ENCODE measurements at regions not wholly inside any gene's neighbourhood (a gene's known extent, or its start where the extent isn't known, plus 50 kb on each side); places are given as distances from the start of the nearest gene placed in this dataset.

DNA sequence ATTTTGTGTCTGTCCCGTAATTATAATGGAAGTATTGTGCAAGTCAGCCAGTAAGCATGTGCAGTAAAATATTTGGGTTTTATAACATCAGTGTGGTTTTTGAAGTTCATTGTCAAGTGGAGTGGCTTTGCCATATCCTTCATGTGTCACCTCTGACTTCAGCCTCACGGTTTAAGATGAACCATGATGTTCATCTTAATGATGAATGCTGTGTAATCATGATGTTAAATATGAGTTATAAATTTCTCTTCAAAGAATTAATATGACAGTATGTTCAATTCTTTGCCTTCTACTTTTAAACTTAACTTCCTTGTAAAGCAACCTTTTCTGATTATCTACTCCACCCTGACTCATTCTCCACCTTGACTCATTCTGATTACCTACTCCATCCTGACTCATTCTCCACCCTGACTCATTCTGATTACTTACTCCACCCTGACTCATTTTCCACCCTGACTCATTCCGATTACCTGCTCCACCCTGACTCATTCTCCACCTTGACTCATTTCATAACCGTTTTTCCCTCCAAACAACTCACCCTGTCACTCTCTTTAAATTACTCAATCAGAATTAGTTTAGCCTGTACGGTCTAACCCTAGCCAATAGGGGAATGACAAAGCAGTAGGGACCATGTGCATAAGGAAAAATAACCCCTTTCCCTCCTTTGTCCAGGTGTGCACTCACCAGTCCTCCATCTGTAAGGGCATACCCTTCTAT, 50.3 kb upstream of the ANKRD10 start:
- no peaks in the 10 kb centered on the region for H3K4me1 ChIP-seq
- intact Hi-C loops (cut with DNase I) = no loop called here
- H3K9me3 ChIP-seq = peaks cover 0 to 10% of the 10 kb centered on the region in 2 donors
- no peak overlapping the region for H3K27ac ChIP-seq
- no peak for DNase-seq (ENCODE audit: low spot score in 2 of 2)
- H3K27me3 ChIP-seq = no peaks in the 10 kb centered on the region
- TF ChIP-seq, protein P1, sequence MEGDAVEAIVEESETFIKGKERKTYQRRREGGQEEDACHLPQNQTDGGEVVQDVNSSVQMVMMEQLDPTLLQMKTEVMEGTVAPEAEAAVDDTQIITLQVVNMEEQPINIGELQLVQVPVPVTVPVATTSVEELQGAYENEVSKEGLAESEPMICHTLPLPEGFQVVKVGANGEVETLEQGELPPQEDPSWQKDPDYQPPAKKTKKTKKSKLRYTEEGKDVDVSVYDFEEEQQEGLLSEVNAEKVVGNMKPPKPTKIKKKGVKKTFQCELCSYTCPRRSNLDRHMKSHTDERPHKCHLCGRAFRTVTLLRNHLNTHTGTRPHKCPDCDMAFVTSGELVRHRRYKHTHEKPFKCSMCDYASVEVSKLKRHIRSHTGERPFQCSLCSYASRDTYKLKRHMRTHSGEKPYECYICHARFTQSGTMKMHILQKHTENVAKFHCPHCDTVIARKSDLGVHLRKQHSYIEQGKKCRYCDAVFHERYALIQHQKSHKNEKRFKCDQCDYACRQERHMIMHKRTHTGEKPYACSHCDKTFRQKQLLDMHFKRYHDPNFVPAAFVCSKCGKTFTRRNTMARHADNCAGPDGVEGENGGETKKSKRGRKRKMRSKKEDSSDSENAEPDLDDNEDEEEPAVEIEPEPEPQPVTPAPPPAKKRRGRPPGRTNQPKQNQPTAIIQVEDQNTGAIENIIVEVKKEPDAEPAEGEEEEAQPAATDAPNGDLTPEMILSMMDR (IDR thresholded peaks at IDR 0.05) = no peak
- H3K36me3 ChIP-seq = no peaks in the 10 kb centered on the region
- H3K4me3 ChIP-seq = no peak overlapping the region

All from ascending aorta (tissue), 2 donors.